ENCODE measurements at regions not wholly inside any gene's neighbourhood (a gene's known extent, or its start where the extent isn't known, plus 50 kb on each side); places are given as distances from the start of the nearest gene placed in this dataset.

DNA sequence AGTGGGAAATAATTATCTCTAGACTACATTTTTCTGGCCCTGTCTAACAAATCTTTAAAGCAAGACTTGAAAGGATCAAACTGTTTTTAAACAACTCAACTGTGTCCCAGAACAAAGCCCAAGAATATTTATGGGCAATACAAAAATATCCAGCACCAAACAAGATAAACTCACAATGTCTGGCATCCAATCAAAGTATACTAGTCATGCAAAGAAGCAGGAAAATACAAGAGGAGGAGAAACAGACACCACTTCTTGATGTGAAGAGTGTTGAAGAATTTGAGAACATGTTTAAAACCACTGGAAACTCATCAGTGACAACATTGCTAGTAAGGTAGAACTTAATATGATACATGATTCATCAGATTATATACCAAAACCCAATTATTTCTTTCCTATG is 66.1 kb upstream of the CDC42EP3 start:
- DNase-seq: no peak
- Histone ChIP-seq H3K36me3 (no peaks in the 10 kb centered on the region), H3K4me1 (no peaks in the 10 kb centered on the region), H3K27me3 (no peaks in the 10 kb centered on the region), H3K9me3 (no peaks in the 10 kb centered on the region), H3K27ac (no peak overlapping the region), H3K4me3 (no peak overlapping the region)
- no peak for TF ChIP-seq POLR2A (IDR thresholded peaks at IDR 0.05)
- TF ChIP-seq, protein P1, sequence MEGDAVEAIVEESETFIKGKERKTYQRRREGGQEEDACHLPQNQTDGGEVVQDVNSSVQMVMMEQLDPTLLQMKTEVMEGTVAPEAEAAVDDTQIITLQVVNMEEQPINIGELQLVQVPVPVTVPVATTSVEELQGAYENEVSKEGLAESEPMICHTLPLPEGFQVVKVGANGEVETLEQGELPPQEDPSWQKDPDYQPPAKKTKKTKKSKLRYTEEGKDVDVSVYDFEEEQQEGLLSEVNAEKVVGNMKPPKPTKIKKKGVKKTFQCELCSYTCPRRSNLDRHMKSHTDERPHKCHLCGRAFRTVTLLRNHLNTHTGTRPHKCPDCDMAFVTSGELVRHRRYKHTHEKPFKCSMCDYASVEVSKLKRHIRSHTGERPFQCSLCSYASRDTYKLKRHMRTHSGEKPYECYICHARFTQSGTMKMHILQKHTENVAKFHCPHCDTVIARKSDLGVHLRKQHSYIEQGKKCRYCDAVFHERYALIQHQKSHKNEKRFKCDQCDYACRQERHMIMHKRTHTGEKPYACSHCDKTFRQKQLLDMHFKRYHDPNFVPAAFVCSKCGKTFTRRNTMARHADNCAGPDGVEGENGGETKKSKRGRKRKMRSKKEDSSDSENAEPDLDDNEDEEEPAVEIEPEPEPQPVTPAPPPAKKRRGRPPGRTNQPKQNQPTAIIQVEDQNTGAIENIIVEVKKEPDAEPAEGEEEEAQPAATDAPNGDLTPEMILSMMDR (IDR thresholded peaks at IDR 0.05): no peak
- intact Hi-C loops (cut with DNase I): no loop called here
- no peak for ATAC-seq

DNA sequence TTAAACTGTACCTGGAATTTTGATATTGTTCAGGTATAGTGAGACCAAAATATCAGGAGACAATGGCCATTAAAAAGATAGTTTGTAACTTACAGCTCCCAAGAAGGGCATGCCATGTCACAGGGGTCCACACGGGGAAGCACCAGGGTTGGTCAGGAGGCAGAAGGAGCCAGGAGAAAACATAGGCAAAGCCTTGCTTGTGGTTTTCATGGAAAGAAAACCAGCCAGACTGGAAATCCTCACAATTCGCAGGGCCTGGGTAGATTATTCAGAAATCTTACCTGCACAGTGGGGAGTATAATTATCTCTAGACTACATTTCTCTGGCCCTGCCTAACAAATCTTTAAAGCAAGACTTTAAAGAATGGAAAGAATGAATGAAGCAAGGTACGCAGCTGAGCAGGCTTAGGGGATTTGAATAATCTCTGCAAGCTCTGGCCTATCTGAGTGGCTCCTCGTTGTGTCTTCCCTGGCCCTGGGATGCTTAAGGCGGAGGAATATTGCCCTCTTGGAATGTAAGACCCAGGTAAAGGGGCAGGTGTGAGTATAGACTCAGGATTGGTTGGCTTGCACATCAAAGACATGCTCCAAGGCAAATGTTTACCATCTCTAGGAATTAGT is 66.9 kb upstream of the CDC42EP3 start:
- Histone ChIP-seq H3K4me3 (no peak overlapping the region), H3K4me1 (no peaks in the 10 kb centered on the region), H3K27ac (no peak overlapping the region), H3K36me3 (no peaks in the 10 kb centered on the region), H3K9me3 (no peaks in the 10 kb centered on the region), H3K27me3 (no peaks in the 10 kb centered on the region)
- intact Hi-C loops (cut with DNase I): no loop called here
- WGBS (ENCODE audit: insufficient coverage, low coverage, low lambda C conversion rate, missing lambda C conversion rate): 65% methylated on average over 3 of the region's 5 CpGs
- DNase-seq (no peak), ATAC-seq (no peak)
- TF ChIP-seq, protein P1 (IDR thresholded peaks at IDR 0.05): no peak
- TF ChIP-seq POLR2A (IDR thresholded peaks at IDR 0.05): no peak

DNA sequence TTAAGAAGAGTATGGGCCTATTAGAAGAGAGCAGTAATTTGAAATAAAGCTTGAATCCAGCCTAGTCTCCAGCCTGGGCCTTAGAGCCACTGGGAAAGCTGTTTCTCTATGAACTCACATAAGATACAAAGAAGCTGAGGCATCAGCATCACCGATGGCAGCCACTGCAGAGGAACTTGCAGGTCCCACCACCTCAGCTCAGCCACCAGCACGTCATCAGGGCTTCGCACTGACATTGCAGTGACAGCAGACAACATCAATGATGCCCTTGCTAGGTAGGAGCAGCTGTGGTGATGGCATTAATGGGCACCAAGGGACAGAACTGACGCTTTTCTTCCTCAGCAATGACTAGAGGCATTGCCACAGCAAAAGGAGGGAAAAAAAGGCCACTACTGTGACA is 67.7 kb upstream of the CDC42EP3 start:
- ATAC-seq: no peak
- Histone ChIP-seq H3K4me1 (no peaks in the 10 kb centered on the region), H3K4me3 (no peak overlapping the region), H3K9me3 (no peaks in the 10 kb centered on the region), H3K27me3 (no peaks in the 10 kb centered on the region), H3K27ac (no peak overlapping the region), H3K36me3 (no peaks in the 10 kb centered on the region)
- no peak for TF ChIP-seq POLR2A (IDR thresholded peaks at IDR 0.05)
- TF ChIP-seq, protein P1 (IDR thresholded peaks at IDR 0.05): no peak
- no peak for DNase-seq
- no CpG with 5 or more reads among the region's 4 CpGs for WGBS (ENCODE audit: insufficient coverage, low coverage, low lambda C conversion rate, missing lambda C conversion rate)
- intact Hi-C loops (cut with DNase I): no loop called here

DNA sequence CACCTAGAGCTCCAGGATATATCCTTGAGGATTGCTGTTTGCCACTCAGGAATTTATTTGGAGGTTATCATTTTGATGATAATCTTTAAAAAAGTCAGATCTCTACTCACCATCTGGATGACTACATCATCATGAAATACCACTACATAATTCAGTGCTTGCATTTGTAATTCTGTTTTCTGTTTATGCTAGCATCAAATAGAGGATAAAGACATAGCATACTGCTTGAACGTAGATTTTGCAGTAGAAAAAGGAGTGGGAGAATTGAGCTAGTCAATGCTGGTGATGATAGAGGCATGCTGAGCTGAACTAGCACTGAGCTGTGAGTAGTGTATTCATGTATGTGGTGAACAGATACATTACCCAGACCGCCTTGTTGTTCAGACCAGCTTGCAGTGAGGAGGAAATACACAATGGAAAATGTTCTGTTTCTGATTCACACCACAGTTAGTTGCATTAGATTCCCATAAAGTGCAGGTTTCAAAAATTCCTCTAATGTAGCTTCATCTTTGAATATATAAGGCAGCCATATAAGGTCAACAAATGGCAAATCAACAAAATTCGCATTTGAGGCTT is 68.8 kb upstream of the CDC42EP3 start:
- intact Hi-C loops (cut with DNase I): no loop called here
- Histone ChIP-seq H3K4me3 (no peak overlapping the region), H3K36me3 (no peaks in the 10 kb centered on the region), H3K27ac (no peak overlapping the region), H3K27me3 (no peaks in the 10 kb centered on the region), H3K9me3 (no peaks in the 10 kb centered on the region), H3K4me1 (no peaks in the 10 kb centered on the region)
- WGBS (ENCODE audit: insufficient coverage, low coverage, low lambda C conversion rate, missing lambda C conversion rate): 85% methylated on average over 3 of the region's 3 CpGs
- TF ChIP-seq, protein P1 (IDR thresholded peaks at IDR 0.05): no peak
- TF ChIP-seq POLR2A (IDR thresholded peaks at IDR 0.05): no peak
- ATAC-seq (no peak), DNase-seq (no peak)
